HEK293T (cell line): ENCODE measurements at regions not wholly inside any gene's neighbourhood (a gene's known extent, or its start where the extent isn't known, plus 50 kb on each side); places are given as distances from the start of the nearest gene placed in this dataset.

Experiments used
- BHLHE40 ChIP-seq: fragments of 450-650 bp; IDR thresholded peaks from 2 replicates; pipeline ENCODE4 v1.6.1; 2016; ENCODE audit warnings: mild to moderate bottlenecking, moderate library complexity, borderline replicate concordance
- CTBP1 ChIP-seq: fragments of 450-650 bp; IDR thresholded peaks from 2 replicates; pipeline ENCODE4 v1.6.1; 2016; ENCODE audit warnings: borderline replicate concordance
- SUZ12 ChIP-seq: fragments of 450-650 bp; IDR thresholded peaks from 2 replicates; pipeline ENCODE4 v1.6.1; 2016; ENCODE audit warnings: mild to moderate bottlenecking

GRCh38 chr7:19336836-19337383 lies 191.7 kb upstream of the FERD3L start:
- TF ChIP-seq SUZ12, result no peak
- no peak for TF ChIP-seq BHLHE40
- no peak for TF ChIP-seq CTBP1
